ENCODE measurements at regions not wholly inside any gene's neighbourhood (a gene's known extent, or its start where the extent isn't known, plus 50 kb on each side); places are given as distances from the start of the nearest gene placed in this dataset.

DNA sequence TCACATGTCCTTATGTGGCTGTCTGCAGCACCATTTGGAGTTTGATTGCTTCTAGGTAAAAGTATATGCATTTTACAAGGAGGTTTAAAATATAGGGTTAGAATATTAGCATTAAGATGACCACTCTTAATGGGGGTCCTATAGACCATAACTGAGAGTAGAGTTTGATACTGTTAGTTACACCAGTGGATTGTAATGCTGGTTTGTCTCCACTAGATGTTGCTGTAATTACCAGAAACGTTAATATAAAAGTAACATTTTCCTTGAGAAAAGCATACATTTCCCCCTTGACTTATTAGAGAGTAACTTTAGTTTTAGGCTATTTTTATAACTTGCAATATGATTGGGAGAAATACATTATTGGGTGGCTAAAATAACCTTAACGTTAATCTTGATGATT lies 93.0 kb downstream of the ZXDA start:
- TF ChIP-seq, protein P1, sequence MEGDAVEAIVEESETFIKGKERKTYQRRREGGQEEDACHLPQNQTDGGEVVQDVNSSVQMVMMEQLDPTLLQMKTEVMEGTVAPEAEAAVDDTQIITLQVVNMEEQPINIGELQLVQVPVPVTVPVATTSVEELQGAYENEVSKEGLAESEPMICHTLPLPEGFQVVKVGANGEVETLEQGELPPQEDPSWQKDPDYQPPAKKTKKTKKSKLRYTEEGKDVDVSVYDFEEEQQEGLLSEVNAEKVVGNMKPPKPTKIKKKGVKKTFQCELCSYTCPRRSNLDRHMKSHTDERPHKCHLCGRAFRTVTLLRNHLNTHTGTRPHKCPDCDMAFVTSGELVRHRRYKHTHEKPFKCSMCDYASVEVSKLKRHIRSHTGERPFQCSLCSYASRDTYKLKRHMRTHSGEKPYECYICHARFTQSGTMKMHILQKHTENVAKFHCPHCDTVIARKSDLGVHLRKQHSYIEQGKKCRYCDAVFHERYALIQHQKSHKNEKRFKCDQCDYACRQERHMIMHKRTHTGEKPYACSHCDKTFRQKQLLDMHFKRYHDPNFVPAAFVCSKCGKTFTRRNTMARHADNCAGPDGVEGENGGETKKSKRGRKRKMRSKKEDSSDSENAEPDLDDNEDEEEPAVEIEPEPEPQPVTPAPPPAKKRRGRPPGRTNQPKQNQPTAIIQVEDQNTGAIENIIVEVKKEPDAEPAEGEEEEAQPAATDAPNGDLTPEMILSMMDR (IDR thresholded peaks at IDR 0.05 in 4 of 5, conservative IDR thresholded peaks at IDR 0.05 in 1 of 5) = peak in 1 of 5 experiments; percentile 34
- TF ChIP-seq POLR2A (IDR thresholded peaks at IDR 0.05) = no peak
- no peak overlapping the region for H3K27ac ChIP-seq
- no peak overlapping the region for H3K4me3 ChIP-seq
- intact Hi-C loops (cut with DNase I; ENCODE audit: low total_unique reads) (no loop called here), in situ Hi-C loops (cut with MboI; ENCODE audit: low sequenced_read_pairs in 4 of 4) (loop anchor here in 3 of 4 donors (10.0 to 25.0 kb wide), 5 partner anchors 107 to 230 kb away; partner anchors contain the start of gene ZXDB (in 2 of the 3))
- no peaks in the 10 kb centered on the region for H3K4me1 ChIP-seq
- no peak for ATAC-seq
- H3K27me3 ChIP-seq = peaks cover 0 to 7% (median 0%) of the 10 kb centered on the region in 3 donors
- H3K9me3 ChIP-seq = no peaks in the 10 kb centered on the region
- no peak for DNase-seq
- H3K36me3 ChIP-seq = no peaks in the 10 kb centered on the region

DNA sequence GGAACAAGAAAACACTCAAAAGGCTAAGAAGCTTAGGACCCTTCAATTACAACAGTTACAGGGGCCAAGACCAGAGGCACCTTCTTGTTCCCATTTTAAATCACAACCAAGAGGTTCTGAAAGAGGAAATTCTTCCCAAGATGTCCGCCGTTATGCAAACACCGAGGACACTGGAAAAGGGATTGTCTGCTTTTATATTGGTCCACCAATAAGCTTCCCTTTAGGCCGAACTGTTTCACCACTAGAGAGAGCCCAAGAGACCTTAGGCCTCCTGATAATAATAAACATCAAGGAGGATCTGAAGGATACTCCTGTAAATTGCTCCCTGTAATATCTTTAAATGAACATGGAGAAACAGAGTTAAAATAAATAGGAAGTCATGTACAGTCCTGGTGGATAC lies 92.6 kb upstream of the NLRP2B start:
- Histone ChIP-seq H3K9me3 (no peaks in the 10 kb centered on the region), H3K36me3 (no peaks in the 10 kb centered on the region), H3K27ac (no peak overlapping the region), H3K4me1 (no peaks in the 10 kb centered on the region), H3K4me3 (no peak overlapping the region), H3K27me3 (no peaks in the 10 kb centered on the region)
- ATAC-seq (no peak), DNase-seq (no peak)
- intact Hi-C loops (cut with DNase I; ENCODE audit: low total_unique reads) = no loop called here
- in situ Hi-C loops (cut with MboI; ENCODE audit: low sequenced_read_pairs in 4 of 4) = no loop called here
- no peak for TF ChIP-seq POLR2A (IDR thresholded peaks at IDR 0.05)

DNA sequence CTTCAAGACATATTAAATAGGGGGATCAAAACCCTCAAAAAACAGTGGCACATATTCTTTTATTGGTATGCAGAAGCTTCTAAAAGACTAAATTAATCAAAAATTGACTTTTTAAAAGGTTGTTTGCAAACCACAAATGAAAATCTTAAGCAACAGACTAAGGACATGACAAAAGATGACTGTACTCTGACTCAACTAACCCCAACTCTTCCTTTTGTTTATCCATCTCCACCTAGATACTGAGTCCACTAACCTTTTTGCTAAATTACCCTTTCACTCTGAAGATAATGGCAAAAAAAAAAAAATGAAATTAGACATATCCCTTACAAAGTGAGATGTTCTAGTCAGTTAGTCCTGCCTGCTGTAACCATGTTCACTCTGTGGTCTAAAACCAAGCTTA lies 91.6 kb upstream of the NLRP2B start:
- DNase-seq = no peak
- Histone ChIP-seq H3K27ac (no peak overlapping the region), H3K4me3 (no peak overlapping the region), H3K4me1 (no peaks in the 10 kb centered on the region), H3K9me3 (no peaks in the 10 kb centered on the region), H3K27me3 (no peaks in the 10 kb centered on the region), H3K36me3 (no peaks in the 10 kb centered on the region)
- ATAC-seq = no peak
- TF ChIP-seq, protein P1 (IDR thresholded peaks at IDR 0.05 in 4 of 5, conservative IDR thresholded peaks at IDR 0.05 in 1 of 5) = no peak
- TF ChIP-seq POLR2A (IDR thresholded peaks at IDR 0.05) = no peak
- in situ Hi-C loops (cut with MboI; ENCODE audit: low sequenced_read_pairs in 4 of 4) = no loop called here
- intact Hi-C loops (cut with DNase I; ENCODE audit: low total_unique reads) = no loop called here

DNA sequence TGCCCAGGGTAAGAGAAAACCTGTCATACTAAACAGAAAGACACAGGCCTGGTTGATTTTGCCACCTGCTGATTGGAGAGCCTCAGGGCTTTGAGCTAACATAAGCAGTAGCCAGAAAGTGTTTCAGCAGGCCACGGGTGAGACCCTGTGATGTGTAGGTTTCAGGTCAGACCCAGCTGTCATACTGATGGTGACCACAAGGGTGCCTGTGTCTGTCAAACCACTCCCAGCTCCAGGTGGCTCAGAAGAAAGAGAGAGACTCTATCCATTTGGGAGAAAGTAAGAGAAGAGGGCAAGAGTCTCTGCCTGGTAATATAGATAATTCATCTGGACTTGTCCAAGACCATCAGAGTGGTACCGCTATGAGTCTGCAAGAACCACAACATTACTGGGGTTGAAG lies 72.8 kb upstream of the NLRP2B start:
- no peaks in the 10 kb centered on the region for H3K27me3 ChIP-seq
- ATAC-seq = no peak
- in situ Hi-C loops (cut with MboI; ENCODE audit: low sequenced_read_pairs in 4 of 4) = no loop called here
- TF ChIP-seq POLR2A (IDR thresholded peaks at IDR 0.05) = no peak
- TF ChIP-seq, protein P1 (IDR thresholded peaks at IDR 0.05 in 4 of 5, conservative IDR thresholded peaks at IDR 0.05 in 1 of 5) = no peak
- no peak overlapping the region for H3K4me3 ChIP-seq
- H3K4me1 ChIP-seq = no peaks in the 10 kb centered on the region
- H3K27ac ChIP-seq = no peak overlapping the region
- no peaks in the 10 kb centered on the region for H3K36me3 ChIP-seq
- DNase-seq = no peak
- peaks cover 0 to 9% (median 0%) of the 10 kb centered on the region in 3 donors for H3K9me3 ChIP-seq
- intact Hi-C loops (cut with DNase I; ENCODE audit: low total_unique reads) = no loop called here

DNA sequence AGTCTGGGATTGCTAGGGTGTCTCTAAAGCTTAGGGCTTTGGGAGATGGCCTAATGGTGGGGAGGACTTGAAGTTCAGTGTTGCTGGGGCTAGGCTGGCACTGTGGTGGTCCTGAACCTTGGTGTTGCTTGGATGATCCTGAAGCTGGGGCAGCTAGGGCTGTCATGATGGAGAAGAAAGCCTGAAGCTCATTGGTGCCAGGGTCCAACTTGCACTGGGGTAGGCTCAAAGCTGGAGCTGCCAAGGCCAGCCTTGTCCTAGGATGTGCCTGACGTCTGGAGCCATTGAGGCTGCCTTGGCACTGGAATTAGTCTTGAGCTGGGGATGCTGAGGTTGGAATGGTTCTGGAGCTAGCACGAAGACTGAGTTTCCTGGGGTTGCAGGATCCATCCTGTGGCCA lies 61.0 kb upstream of the NLRP2B start:
- H3K27ac ChIP-seq = no peak overlapping the region
- no peaks in the 10 kb centered on the region for H3K4me1 ChIP-seq
- TF ChIP-seq, protein P1 (IDR thresholded peaks at IDR 0.05 in 4 of 5, conservative IDR thresholded peaks at IDR 0.05 in 1 of 5) = no peak
- no peak for TF ChIP-seq POLR2A (IDR thresholded peaks at IDR 0.05)

More for the DNA sequence above, 61.0 kb upstream of the NLRP2B start:
- Histone ChIP-seq H3K27me3 (peaks cover 0 to 6% (median 3%) of the 10 kb centered on the region in 3 donors), H3K9me3 (no peaks in the 10 kb centered on the region), H3K4me3 (no peak overlapping the region), H3K36me3 (no peaks in the 10 kb centered on the region)
- ATAC-seq (no peak), DNase-seq (no peak)
- intact Hi-C loops (cut with DNase I; ENCODE audit: low total_unique reads) = no loop called here
- in situ Hi-C loops (cut with MboI; ENCODE audit: low sequenced_read_pairs in 4 of 4) = no loop called here
